HEK293 (cell line): ENCODE measurements at regions not wholly inside any gene's neighbourhood (a gene's known extent, or its start where the extent isn't known, plus 50 kb on each side); places are given as distances from the start of the nearest gene placed in this dataset.

Source experiments
- CTCF ChIA-PET: fragments of 350-600 bp; formaldehyde crosslinking; extraction: SDS; loops from one replicate; lab custom pipeline; 2021; ENCODE audit warnings: antibody characterized with exemption; lab: Yijun Ruan, JAX
- POLR2A ChIA-PET: fragments of 300-600 bp; formaldehyde crosslinking; extraction: SDS; loops from one replicate; lab custom pipeline; 2020; ENCODE audit warnings: antibody characterized with exemption, inconsistent platforms; lab: Yijun Ruan, JAX
- H3K27ac ChIP-seq: fragments of 200-500 bp; sonication (Bioruptor generic); 2 replicates; pipeline ENCODE4 v1.5.1; 2014; ENCODE audit warnings: low read depth, low read length, control low read depth, inconsistent platforms; ENCODE audit errors: extremely low read depth
- H3K36me3 ChIP-seq, 2 experiments: fragments of 200-500 bp in 1 of 2; sonication (Bioruptor generic) in 1 of 2; 1 replicate in 1 of 2; 2 replicates in 1 of 2; pipeline ENCODE4 v1.5.1; 2014 to 2017; ENCODE audit warnings: inconsistent platforms in 2 of 2, low read length in 2 of 2; ENCODE audit not compliant: control insufficient read depth in 2 of 2, insufficient read depth in 1 of 2
- H3K4me1 ChIP-seq: fragments of 200-500 bp; sonication (Bioruptor generic); 2 replicates; pipeline ENCODE4 v1.5.1; 2014; ENCODE audit warnings: mild to moderate bottlenecking, low read length, inconsistent platforms; ENCODE audit not compliant: control insufficient read depth, insufficient read depth
- H3K4me3 ChIP-seq: 2 replicates; pipeline ENCODE4 v1.5.1; 2011; ENCODE audit warnings: low read depth, mild to moderate bottlenecking, control low read depth, low read length, moderate library complexity
- H3K9me3 ChIP-seq: fragments of 200-500 bp; sonication (Bioruptor generic); 2 replicates; pipeline ENCODE4 v1.5.1; 2014; ENCODE audit warnings: low read depth, low read length, inconsistent platforms; ENCODE audit not compliant: control insufficient read depth, insufficient read depth
- CTCF ChIP-seq: fragments of 450-650 bp; formaldehyde crosslinking; IDR thresholded peaks from 2 replicates; pipeline ENCODE4 v1.5.1; 2016; ENCODE audit warnings: missing biosample characterization, missing genetic modification characterization
- ZBTB20 ChIP-seq: fragments of 450-650 bp; formaldehyde crosslinking; IDR thresholded peaks from 2 replicates; pipeline ENCODE4 v1.5.1; 2016; ENCODE audit warnings: missing biosample characterization, missing genetic modification characterization
- ZEB2 ChIP-seq: fragments of 450-650 bp; formaldehyde crosslinking; IDR thresholded peaks from 2 replicates; pipeline ENCODE4 v1.5.1; 2016; ENCODE audit warnings: missing biosample characterization, missing genetic modification characterization
- ZFHX2 ChIP-seq: fragments of 450-650 bp; formaldehyde crosslinking; conservative IDR thresholded peaks from 2 replicates; pipeline ENCODE4 v1.5.1; 2016; ENCODE audit warnings: missing biosample characterization, missing genetic modification characterization
- ZIC2 ChIP-seq: fragments of 450-650 bp; formaldehyde crosslinking; IDR thresholded peaks from 2 replicates; pipeline ENCODE4 v1.5.1; 2016; ENCODE audit warnings: missing biosample characterization, missing genetic modification characterization
- ZNF10 ChIP-seq: fragments of 450-650 bp; formaldehyde crosslinking; IDR thresholded peaks from 2 replicates; pipeline ENCODE4 v1.5.1; 2017; ENCODE audit warnings: missing biosample characterization, missing genetic modification characterization
- ZNF112 ChIP-seq: fragments of 450-650 bp; formaldehyde crosslinking; IDR thresholded peaks from 2 replicates; pipeline ENCODE4 v1.5.0; 2017; ENCODE audit warnings: missing biosample characterization, missing genetic modification characterization
- ZNF169 ChIP-seq: fragments of 450-650 bp; formaldehyde crosslinking; IDR thresholded peaks from 2 replicates; pipeline ENCODE4 v1.5.1; 2016; ENCODE audit warnings: missing biosample characterization, missing genetic modification characterization
- ZNF174 ChIP-seq: fragments of 450-650 bp; formaldehyde crosslinking; IDR thresholded peaks from 2 replicates; pipeline ENCODE4 v1.5.0; 2017; ENCODE audit warnings: missing biosample characterization, mild to moderate bottlenecking, missing genetic modification characterization
- ZNF19 ChIP-seq: fragments of 450-650 bp; formaldehyde crosslinking; IDR thresholded peaks from 2 replicates; pipeline ENCODE4; 2016; ENCODE audit warnings: missing biosample characterization, missing genetic modification characterization, low read depth
- ZNF311 ChIP-seq: fragments of 450-650 bp; formaldehyde crosslinking; IDR thresholded peaks from 2 replicates; pipeline ENCODE4 v1.5.1; 2017; ENCODE audit warnings: missing biosample characterization, missing genetic modification characterization, borderline replicate concordance
- ZNF324 ChIP-seq: fragments of 450-650 bp; formaldehyde crosslinking; IDR thresholded peaks from 2 replicates; pipeline ENCODE4 v1.5.1; 2016; ENCODE audit warnings: missing biosample characterization, missing genetic modification characterization
- ZNF341 ChIP-seq: fragments of 450-650 bp; formaldehyde crosslinking; IDR thresholded peaks from 2 replicates; pipeline ENCODE4; 2016; ENCODE audit warnings: low read depth, missing biosample characterization, missing genetic modification characterization
- ZNF391 ChIP-seq: fragments of 450-650 bp; formaldehyde crosslinking; IDR thresholded peaks from 2 replicates; pipeline ENCODE4 v1.5.1; 2016; ENCODE audit warnings: low read depth, missing biosample characterization, missing genetic modification characterization, borderline replicate concordance
- ZNF394 ChIP-seq: fragments of 450-650 bp; formaldehyde crosslinking; IDR thresholded peaks from 2 replicates; pipeline ENCODE4 v1.5.1; 2016; ENCODE audit warnings: missing biosample characterization, missing genetic modification characterization, mild to moderate bottlenecking, moderate library complexity, borderline replicate concordance
- ZNF513 ChIP-seq: fragments of 450-650 bp; IDR thresholded peaks from 2 replicates; pipeline ENCODE4 v1.5.1; 2018; ENCODE audit warnings: missing biosample characterization, missing genetic modification characterization
- ZNF529 ChIP-seq: fragments of 450-650 bp; formaldehyde crosslinking; IDR thresholded peaks from 2 replicates; pipeline ENCODE4 v1.5.1; 2017; ENCODE audit warnings: missing genetic modification characterization, missing biosample characterization; ENCODE audit not compliant: insufficient replicate concordance
- ZNF645 ChIP-seq: fragments of 450-650 bp; formaldehyde crosslinking; IDR thresholded peaks from 2 replicates; pipeline ENCODE4; 2016; ENCODE audit warnings: missing biosample characterization, missing genetic modification characterization
- ZNF785 ChIP-seq: fragments of 450-650 bp; formaldehyde crosslinking; IDR thresholded peaks from 2 replicates; pipeline ENCODE4 v1.5.1; 2016; ENCODE audit warnings: missing biosample characterization, missing genetic modification characterization
- TF ChIP-seq, protein P1 (sequence below): fragments of 450-650 bp; formaldehyde crosslinking; IDR thresholded peaks from 2 replicates; pipeline ENCODE4 v1.5.1; 2016; ENCODE audit warnings: missing biosample characterization, missing genetic modification characterization

DNA sequence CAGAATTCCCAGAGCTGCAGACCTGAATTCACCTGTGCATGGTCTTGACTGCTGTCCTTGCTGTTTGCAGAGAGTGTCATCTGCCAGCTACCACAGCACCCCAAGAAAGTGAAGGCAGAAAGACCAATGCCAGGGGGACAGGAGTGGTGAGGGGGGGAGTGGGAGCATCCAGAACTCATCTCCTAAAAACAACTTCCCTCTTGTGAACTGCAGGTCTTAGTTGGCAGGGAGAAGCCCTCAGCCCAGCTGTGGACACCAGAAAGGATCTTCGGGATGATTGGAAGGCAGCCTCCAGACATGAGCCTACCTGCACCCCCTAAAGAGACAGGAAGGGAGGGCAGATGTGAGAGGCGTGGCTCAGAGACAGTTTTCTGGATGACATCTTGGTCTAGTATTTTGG is 615.8 kb upstream of the MGMT start:
- Histone ChIP-seq H3K4me3 (no peak overlapping the region), H3K36me3 (no peaks in the 10 kb centered on the region), H3K9me3 (no peaks in the 10 kb centered on the region), H3K27ac (no peak overlapping the region), H3K4me1 (peaks cover 8% of the 10 kb centered on the region)
- no peak for TF ChIP-seq ZNF10 (tag by site-specific recombination)
- no peak for TF ChIP-seq ZNF169 (tag by site-specific recombination)
- TF ChIP-seq ZFHX2 (tag by site-specific recombination), result no peak
- TF ChIP-seq ZNF311 (tag by site-specific recombination), result no peak
- TF ChIP-seq, protein P1, sequence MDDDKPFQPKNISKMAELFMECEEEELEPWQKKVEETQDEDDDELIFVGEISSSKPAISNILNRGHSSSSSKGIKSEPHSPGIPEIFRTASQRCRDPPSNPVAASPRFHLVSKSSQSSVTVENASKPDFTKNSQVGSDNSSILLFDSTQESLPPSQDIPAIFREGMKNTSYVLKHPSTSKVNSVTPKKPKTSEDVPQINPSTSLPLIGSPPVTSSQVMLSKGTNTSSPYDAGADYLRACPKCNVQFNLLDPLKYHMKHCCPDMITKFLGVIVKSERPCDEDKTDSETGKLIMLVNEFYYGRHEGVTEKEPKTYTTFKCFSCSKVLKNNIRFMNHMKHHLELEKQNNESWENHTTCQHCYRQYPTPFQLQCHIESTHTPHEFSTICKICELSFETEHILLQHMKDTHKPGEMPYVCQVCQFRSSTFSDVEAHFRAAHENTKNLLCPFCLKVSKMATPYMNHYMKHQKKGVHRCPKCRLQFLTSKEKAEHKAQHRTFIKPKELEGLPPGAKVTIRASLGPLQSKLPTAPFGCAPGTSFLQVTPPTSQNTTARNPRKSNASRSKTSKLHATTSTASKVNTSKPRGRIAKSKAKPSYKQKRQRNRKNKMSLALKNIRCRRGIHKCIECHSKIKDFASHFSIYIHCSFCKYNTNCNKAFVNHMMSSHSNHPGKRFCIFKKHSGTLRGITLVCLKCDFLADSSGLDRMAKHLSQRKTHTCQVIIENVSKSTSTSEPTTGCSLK, result no peak
- no peak for TF ChIP-seq ZNF513 (tag by site-specific recombination)
- TF ChIP-seq ZNF174 (tag by site-specific recombination), result no peak
- ChIA-PET CTCF (no interaction called here), POLR2A (no interaction called here)

DNA sequence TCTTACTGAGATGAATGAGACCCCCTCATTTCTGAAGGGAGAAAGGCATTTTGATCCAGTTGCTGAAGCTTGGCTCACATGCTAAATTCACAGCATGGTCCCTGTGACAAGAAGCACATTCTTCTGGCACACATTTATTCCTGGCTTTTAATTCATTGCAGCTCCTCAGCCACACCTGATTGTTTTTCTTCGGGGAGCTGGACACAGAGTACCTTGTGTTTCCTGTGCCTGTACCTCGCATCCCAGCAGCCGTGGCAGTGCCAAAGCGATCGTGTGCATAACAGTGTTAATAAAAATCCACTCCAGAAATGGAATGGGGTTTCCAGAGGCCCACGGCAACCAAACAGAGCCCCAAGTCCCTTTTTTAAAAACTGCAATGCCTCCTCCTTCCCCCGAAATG is 615.3 kb upstream of the MGMT start:
- Histone ChIP-seq H3K4me3 (no peak overlapping the region), H3K4me1 (peaks cover 8% of the 10 kb centered on the region), H3K36me3 (no peaks in the 10 kb centered on the region), H3K9me3 (no peaks in the 10 kb centered on the region), H3K27ac (no peak overlapping the region)
- POLR2A ChIA-PET, result no interaction called here
- CTCF ChIA-PET, result no interaction called here
- TF ChIP-seq ZNF112 (no peak), ZNF19 (tag by site-specific recombination) (no peak), ZNF645 (tag by site-specific recombination) (no peak), ZNF341 (tag by site-specific recombination) (no peak), ZEB2 (no peak), ZNF324 (tag by site-specific recombination) (no peak), ZNF391 (tag by site-specific recombination) (no peak), ZBTB20 (tag by site-specific recombination) (no peak), ZNF529 (no peak), ZNF394 (tag by site-specific recombination) (no peak), ZIC2 (tag by site-specific recombination) (no peak), CTCF (no peak), ZNF785 (tag by site-specific recombination) (no peak)
